ENCODE measurements at regions not wholly inside any gene's neighbourhood (a gene's known extent, or its start where the extent isn't known, plus 50 kb on each side); places are given as distances from the start of the nearest gene placed in this dataset.
A peak's percentile ranks its signal among the peaks of the same experiment; 100 is the strongest.

DNA sequence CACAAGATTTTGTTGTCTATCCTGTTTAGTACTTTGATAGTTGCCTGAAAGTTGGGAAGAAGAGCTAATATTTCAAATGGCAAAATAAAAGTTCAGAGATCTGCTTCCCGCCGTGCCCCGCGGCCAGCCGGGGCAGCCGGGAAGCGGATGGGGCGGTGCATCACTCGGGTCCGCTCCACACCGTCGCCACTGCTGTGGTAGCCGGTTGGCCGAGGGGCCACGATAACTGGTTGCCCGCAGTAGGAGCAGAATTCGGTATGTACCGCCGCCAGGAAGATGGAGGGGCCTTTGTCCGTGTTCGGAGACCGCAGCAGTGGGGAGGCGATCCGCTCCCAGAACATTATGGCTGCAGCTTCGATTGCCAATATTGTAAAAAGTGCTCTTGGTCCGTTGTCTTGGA lies 427.2 kb upstream of the PDE3A start:
- DNase-seq: peak in 1 of 56 donors; percentile 5

DNA sequence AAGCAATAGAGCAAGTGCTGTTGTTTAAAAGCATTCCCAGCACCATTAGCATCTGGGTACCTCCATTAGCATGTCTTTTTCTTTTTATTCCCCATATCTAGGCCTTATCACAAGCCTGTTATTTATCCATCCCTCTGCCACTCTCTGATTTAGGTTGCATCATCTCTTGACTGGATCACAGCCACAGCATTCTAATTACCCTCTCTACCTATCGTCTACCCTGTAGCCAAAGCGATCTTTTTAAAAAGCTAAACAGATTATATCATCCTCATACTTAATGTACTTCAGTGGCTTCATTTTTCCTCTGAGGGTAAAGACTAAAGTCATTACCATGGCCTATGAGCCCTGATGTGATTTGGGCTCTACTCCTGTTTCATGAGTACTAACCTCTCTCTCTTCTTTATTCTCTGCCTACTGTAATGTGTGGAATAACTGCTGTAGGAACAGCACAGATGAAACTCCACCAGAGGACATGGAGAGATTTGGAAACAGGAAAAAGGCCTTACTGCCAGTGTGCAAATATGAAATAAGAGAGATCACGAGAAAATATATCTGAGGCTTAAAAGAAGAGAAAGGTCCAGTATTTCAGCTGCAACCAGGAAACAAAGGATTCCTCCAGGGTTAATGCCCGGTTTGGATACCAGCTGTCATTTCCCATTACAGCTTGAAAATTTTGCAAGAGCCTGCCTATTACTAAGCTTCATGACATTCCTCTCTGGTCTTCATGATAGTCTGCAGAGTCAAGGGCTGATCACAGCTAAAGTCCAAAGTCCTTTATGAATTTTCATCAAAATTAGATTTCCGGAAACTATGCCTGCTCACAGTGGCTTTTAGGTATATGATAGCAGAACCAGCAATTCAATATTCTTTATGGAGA lies 422.5 kb upstream of the PDE3A start:
- DNase-seq: no peak

DNA sequence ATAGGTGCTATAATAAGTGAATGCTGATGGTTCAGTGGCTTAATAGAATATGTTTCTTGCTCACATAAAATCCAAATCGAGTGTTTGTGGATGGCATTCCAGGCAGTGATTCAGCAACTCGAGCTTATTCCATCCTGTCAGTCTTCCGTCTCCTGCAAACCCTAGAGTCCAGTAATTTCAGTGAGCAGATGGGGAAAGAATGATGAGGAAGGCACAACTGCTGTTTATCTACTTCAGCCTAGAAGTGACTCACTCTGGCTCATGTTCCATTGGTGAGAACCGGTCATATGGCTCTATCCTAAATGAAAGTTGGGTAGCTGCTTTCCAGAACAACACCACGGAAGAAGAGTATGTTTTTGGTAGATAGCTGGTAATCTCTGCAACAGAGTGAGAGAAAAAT lies 421.8 kb upstream of the PDE3A start:
- peak in 3 of 56 donors; percentile 0 to 21 (median 4) for DNase-seq

DNA sequence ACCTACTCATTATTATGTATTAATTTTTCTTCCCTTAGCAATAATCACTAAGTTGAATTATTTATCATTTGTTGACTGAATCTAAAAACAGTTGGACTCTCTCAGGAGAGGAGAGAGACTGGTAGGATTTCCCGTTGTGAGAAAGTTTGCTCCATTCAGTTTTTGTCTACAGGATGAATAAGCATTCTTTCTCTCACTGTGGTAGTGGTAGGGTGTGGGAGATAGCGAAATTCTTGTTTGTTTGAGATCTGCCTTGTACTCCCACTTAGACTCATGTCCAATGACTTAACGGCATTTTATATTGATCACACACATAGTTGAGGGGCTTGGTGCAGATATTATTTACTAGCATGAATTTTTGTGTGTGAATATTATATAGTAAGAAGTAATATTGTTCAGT lies 421.0 kb upstream of the PDE3A start:
- no peak for DNase-seq

DNA sequence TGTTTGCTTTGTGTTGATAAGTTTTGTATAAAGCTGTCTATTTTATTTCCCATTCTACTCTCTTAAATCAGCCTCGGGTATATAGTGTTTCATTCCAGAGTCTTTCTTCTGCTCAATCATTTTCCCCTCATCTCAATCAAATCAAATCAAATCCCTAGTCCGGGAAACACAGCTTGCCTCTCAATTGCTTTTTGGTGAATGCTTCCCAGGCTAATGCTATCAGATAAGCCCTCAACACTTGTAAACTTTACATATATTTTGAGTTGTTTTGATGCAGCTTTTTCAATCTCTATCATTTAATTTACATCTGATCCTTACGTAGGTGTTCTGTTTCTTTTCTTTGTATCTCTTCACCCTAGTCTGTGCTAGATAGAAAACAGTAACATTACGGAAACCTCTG lies 416.7 kb upstream of the PDE3A start:
- no peak for DNase-seq

DNA sequence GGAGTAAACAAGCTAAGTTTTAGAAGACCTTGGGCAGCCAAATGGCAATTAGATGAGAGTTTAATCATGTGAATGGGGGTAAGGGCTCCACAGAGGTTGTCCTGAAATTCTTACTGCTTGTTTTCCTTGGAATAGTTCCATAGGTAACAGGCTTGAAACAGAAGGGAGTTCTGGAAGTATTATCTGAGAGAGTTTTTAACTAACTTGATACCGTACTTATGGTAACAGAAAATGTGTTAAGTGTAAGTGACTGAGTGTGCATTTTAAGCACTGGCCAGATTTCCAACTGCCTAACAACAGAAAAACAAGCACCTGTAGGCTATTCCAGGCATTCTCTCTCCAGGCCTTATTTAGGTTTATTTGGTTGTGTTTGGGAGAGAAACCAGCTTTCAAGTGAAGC lies 414.6 kb upstream of the PDE3A start:
- no peak for DNase-seq

DNA sequence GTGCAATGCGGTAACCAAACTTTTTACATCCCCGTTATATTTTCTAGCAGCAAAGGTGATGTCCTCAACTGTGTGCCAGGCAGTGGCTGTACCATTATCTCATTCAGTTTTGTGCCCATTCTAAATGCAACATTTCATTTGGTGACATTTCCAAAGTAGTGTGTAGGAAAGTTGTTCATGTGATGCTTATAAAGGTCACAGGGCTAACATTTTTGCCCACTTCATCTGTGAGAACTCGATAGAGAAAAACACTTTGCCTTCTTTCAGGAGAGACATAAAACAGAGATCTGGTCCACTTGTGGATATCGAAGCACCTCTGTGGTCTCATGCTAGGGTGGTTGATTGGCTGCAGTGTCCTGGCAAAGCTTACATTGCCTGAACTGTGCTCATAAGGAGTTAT lies 414.2 kb upstream of the PDE3A start:
- no peak for DNase-seq

DNA sequence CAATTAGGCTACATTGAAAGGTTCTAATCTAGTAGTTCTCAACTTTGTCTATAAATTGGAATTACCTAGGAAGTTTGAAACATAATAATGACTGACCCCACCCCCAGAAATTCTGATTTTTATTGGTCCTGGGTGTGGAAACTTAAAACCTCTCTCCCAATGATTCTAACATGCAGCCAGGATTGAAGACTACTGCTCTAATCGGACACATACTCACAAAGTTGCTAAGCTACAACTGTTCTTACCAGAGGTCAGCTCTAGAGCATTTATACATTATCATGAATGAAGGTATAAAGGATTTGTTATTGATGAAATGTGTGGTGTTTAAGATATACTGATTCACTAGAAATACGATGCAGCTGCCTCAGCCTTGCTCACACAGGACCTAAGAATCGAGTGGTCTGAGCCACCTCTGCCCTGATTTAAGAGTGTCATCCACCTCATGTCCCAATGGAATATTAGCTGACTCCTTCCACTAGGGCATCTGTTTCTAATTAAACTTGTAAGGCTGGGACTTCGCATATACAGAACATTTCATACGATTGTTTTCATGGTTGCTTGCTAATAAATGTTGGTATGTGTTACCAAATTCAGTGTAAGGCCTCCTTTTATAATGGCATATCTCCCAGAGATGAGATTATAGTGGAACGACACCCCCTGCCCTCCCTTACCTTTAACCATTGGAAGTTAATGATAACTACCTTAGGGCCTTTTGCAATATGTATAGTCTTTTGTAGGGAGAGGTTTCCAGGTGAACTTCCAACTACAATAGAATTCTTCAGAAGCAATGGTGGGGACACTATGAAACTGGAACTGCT lies 410.8 kb upstream of the PDE3A start:
- no peak for DNase-seq

DNA sequence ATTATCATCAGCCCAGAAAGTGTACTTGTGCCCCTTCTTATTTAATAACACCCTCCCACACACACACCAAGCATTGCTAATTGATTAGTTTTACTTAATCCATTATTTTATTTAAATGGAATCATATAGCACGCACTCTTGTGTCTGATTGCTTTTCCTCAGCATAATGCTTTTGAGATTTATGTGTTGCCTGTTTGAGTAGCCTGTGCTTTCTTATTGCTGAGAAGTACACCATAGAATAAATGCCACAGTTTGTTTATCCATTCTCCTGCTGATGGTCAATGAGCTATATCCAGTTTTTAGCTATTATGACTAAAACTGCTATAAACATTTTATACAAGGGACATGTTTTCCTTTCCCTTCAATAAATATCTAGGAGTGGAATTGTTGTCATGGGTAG lies 409.9 kb upstream of the PDE3A start:
- DNase-seq: no peak

DNA sequence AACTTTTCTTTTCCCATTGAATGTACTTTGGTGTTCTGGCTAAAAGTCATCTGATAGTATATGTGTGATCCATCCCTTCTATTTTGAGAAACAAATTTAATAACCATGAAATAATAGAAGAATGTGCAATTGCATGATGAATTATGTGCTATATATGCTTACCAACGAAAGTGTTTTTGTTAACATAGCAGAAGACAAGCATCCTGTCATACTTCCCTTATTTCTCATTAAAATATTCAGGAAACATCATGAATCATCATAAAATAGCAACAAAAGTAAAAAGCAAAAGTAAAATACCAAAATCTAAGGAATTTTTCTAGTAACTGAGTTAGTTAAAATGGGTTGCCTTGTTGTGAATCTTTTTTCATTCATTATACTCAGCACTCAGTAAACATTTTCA lies 409.0 kb upstream of the PDE3A start:
- no peak for DNase-seq

DNA sequence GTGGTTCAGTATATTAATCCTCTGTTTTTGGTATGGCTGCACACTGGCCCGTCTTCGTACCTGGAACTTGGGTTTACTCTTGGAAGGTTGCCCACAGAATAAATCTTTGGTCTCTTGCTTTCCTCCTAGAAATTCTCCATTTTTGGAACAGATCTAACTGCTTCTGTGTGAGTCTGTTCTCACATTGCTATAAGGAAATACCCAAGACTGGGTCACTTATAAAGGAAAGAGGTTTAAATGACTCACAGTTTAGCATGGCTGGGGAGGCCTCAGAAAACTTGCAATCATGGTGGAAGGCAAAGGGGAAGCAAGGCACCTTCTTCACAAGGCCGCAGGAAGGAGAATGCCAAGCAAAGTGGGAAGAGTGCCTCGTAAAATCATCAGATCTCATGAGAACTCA lies 407.8 kb upstream of the PDE3A start:
- no peak for DNase-seq

DNA sequence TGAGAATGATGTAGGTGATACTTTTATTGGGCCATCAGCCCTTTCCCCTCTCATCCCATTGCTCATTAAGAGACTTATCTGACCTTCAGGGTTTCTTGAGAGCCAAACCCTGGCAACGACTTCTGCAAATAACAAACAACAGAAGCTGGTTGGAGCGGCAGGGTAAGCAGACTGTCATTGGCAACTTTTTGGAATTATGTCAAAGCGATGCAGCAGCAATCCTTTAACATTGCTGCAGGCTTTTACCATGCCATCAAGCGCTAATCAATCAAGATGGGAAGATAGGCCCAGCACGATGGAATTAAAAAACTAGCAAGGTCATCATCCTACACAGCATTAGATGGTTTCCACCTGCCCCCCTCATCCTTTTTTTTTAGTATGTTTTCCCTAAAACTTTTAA lies 406.1 kb upstream of the PDE3A start:
- no peak for DNase-seq

DNA sequence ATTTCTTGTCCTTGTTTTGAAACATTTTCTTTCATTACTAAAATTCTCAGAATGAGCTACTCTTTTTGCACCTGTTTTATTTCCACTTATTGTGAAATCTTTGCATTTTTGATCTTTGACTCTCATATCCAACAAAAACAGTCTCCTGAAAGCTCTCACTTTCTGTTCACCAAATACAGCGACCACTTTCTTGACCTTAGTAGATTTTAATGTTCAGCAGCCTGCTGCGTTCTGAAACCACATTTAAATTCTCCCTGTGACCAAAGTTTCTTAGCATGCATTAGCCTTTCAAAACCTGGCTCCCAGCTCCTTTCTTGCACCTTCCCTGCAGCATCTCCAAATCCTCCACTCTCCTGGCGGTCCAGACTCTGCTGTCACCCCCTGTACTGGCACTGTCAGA lies 404.4 kb upstream of the PDE3A start:
- peak in 1 of 56 donors; percentile 14 for DNase-seq

DNA sequence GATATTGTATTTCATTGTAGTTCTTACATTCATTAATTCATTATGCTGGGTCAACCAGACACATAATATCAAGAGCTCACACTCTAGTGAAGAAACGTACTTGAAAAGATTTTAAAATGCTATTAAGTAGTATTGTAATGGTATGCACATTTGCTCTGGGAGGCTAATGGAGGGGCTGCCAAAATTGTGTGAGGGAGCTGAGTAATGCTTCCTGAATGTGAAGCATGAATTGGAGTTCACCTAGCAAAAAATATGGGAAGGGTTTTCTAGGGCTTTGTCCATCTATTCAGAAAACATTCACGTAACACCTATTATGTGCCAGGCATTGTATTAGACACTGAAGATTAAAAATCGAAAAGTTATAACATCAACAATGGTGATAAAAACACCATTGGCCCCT lies 403.8 kb upstream of the PDE3A start:
- no peak for DNase-seq

DNA sequence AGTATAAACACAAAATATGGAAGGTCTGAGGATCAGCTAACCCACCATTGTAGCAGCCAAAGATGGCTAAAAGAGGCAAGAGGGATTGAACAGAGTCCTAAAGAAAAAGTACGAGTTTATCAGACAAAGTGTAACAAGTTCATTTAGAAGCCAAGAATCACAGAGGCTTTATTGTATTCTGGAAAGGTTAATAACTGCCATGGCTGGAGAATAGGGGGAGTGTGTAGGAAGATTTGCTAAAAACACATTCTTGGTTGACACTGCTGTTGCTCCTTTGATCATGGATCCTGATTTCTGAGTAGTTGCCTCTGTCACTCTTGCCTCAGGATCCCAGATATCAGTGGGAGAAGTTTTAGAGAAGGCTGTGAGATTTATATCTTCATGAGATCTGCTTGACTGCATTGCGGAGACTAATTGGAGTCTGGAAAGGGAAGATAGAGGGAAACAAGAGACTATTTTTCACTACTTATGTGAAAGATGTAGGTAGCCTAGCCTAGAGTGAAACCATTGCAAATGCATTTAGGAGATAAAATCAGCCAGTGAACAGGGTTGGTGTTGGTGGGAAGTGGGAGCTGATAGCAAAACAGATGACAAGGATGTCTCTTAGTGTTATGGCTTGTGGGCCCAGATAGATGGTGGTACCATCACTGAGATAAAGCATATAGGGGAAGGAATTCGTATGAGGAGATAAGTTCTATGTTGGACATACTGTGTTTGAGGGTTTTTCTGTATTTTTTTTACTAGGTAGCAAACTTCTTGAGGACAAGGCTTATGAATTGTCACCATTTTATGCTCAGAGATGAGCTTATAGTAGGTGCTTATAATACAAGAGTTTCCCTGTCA lies 402.9 kb upstream of the PDE3A start:
- no peak for DNase-seq

DNA sequence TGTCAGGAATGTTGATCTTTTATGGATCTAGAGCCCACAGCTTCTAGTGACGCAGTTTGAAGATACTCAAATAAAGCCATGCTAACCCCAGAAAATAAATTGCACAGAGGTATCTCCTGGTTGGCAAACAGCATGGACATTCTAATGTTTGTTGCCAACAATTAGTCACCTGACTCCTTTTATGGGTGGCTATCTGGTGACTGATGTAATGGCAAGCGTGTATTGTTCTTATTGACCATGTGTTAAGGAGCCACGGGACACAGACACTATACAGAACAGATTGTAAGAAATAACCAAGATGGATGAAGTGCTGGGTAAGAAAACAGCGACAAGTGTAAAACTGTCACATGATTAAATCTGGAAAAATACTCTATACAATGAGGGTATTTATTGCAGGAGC lies 401.3 kb upstream of the PDE3A start:
- DNase-seq: no peak

DNA sequence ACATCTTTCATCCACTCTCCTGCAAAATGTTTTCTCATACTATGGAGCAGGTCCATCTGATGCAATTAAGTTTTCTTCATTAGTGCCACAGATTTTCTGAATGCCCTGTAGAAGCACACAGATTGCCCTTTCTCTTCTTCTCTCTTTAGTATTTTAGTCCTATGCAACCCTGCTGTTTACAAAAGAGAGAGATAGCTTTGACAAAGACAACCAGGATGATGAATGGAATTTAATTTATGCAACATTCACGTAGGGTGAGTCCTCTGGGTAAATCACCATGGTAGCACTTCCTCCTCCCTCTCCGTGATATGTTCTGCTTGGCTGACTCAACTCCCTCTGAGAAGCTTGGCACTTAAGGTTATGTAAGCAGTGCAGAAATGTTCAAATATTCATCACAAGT lies 400.9 kb upstream of the PDE3A start:
- DNase-seq: peak in 9 of 56 donors; percentile 1 to 49 (median 7)

DNA sequence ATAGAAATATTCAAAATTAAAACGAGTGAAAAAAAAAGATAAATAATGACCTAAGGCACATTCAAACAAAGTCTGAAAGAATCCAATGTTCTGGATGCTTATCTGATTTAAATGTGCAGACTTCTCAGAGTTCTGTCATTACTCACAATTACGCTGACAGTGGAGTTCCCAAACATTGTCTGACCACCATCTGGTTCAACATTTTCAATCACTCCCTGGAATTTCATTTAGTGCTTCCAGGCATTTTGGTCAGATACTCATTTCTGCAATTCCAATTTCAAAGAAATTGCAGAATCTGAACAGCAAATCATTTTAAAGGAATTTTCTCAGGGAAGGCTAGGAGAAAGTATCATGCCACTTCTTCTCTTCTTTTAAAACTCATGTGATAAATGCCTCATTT lies 398.2 kb upstream of the PDE3A start:
- no peak for DNase-seq

DNA sequence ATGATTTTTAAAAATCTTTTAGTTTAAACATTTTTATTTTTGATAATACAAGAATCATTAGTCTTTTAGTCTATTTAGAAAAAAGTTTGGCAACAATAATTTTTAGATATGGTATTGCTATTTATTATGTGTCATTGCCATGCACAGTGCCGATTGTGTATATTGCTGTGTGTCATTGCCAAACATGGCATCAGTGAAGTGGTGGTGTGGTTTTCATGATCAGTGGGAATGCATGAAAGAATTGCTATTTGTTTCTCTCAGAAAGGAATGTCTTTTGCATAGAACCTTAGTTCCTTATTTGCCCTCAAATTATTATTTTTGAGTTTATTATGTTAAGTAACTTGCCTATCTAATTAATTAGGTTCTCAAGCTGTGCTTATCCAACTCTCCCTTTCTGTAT lies 397.5 kb upstream of the PDE3A start:
- DNase-seq: no peak

DNA sequence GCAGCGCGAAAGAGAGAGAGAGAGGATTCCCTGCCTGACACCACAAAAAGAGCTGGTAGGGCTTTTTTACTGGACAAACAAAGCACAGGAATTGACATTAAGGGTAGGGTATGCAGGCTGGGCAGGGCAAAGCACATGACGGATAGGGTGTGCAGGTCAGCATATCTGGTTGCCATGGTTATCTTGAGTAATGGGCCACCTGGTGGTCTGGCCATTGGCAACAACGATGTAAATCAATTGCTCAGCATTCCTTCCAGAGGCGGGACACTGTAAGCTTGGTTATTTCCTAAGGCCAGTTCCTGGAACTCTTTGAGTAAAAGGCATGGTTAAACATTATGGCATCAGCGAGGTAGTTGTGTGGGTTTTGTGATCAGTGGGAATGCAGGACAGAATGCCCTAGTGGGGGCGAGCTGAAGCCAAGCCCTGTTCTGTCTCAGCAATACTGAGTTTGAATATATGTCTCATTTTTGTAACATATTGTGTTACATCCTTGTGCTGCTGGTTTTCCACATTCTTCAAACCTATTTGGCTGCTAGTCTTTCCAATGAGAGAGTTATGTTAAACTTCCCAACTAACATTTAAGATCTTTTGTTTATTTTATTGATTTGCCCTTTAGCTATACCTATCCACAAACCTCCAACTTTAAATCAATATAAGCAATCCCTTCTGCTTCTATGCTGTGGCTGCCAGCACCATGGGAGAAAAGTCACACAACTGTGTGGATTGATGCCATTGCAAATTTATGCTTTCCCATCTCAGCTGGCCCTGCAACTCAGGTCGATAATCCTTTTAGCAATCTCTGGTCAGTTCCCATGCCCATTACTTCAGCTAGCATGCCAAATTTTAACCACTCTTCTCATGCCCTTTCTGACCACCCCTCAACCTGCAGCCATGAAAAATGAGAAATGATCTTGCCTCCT lies 396.7 kb upstream of the PDE3A start:
- no peak for DNase-seq

Data from amygdala (tissue), 56 donors.